PC-3 (cell line): ENCODE measurements at regions not wholly inside any gene's neighbourhood (a gene's known extent, or its start where the extent isn't known, plus 50 kb on each side); places are given as distances from the start of the nearest gene placed in this dataset.
"Not testable (repeated sequence)": the region's sequence is repeated elsewhere in the genome, so short reads cannot be mapped to it uniquely, and the experiment has no call there.

Experiments used
- ATAC-seq: fragments of 200-7000 bp; cut with Tn5 transposase; 2 replicates; pipeline ENCODE4 v1.9.1; 2020; ENCODE audit warnings: mild to moderate bottlenecking, moderate library complexity
- BruUV-seq: library from RNA; stranded (reverse); fragments of 400-500 nt; replicated peaks from 2 replicates; lab custom pipeline; 2021; lab: Mats Ljungman, UMichigan
- CTCF ChIA-PET: fragments of 300-600 bp; sonication (Branson Sonifier 250); formaldehyde crosslinking; loops from one replicate; lab custom pipeline; 2022; ENCODE audit warnings: antibody characterized with exemption; lab: Charles Lee
- POLR2A ChIA-PET: fragments of 300-600 bp; sonication (Branson Sonifier 250); formaldehyde crosslinking; loops from one replicate; lab custom pipeline; 2022; ENCODE audit warnings: antibody characterized with exemption; ENCODE audit not compliant: unreplicated experiment; lab: Charles Lee
- DNase-seq: peaks from one replicate; pipeline ENCODE4 v3.0.0-alpha.2; 2015
- H2AFZ ChIP-seq: fragments of 300-600 bp; sonication (generic); 2 replicates; pipeline ENCODE4 v1.6.0; 2016; ENCODE audit warnings: antibody characterized with exemption, low read length
- H3F3A ChIP-seq: fragments of 300-600 bp; sonication (generic); one replicate; pipeline ENCODE4 v1.6.0; 2017; ENCODE audit warnings: antibody characterized with exemption, low read length, control low read depth, mild to moderate bottlenecking; ENCODE audit not compliant: unreplicated experiment
- H3K27ac ChIP-seq: fragments of 300-600 bp; sonication (generic); 2 replicates; pipeline ENCODE4 v1.5.1; 2016; ENCODE audit warnings: mild to moderate bottlenecking, low read length
- H3K27me3 ChIP-seq: fragments of 300-600 bp; sonication (generic); 2 replicates; pipeline ENCODE4 v1.6.1; 2016; ENCODE audit warnings: low read length, mixed read lengths
- H3K36me3 ChIP-seq: fragments of 300-600 bp; sonication (generic); 2 replicates; pipeline ENCODE4 v1.6.1; 2016; ENCODE audit warnings: low read depth, mixed run types, low read length, mixed read lengths
- H3K4me1 ChIP-seq: fragments of 300-600 bp; sonication (generic); 2 replicates; pipeline ENCODE4 v1.5.1; 2016; ENCODE audit warnings: low read length; ENCODE audit not compliant: insufficient read depth
- H3K4me2 ChIP-seq: fragments of 300-600 bp; sonication (generic); 2 replicates; pipeline ENCODE4 v1.6.0; 2016; ENCODE audit warnings: low read length
- H3K4me3 ChIP-seq: fragments of 300-600 bp; sonication (generic); 2 replicates; pipeline ENCODE4 v1.5.1; 2016; ENCODE audit warnings: mild to moderate bottlenecking, low read length, mixed read lengths
- H3K79me2 ChIP-seq: fragments of 300-600 bp; sonication (generic); 2 replicates; pipeline ENCODE4 v1.6.1; 2017; ENCODE audit warnings: low read length, mixed read lengths
- H3K9ac ChIP-seq: fragments of 300-600 bp; sonication (generic); 2 replicates; pipeline ENCODE4 v1.6.0; 2016; ENCODE audit warnings: mild to moderate bottlenecking, low read length
- H3K9me2 ChIP-seq: fragments of 300-600 bp; sonication (generic); replicated peaks from 2 replicates; pipeline ENCODE4 v1.6.1; 2016; ENCODE audit warnings: mixed run types, low read length, mixed read lengths
- H3K9me3 ChIP-seq: fragments of 300-600 bp; sonication (generic); 2 replicates; pipeline ENCODE4 v1.6.1; 2016; ENCODE audit warnings: low read length, mixed read lengths
- H4K20me1 ChIP-seq: fragments of 300-600 bp; sonication (generic); 2 replicates; pipeline ENCODE4 v1.6.1; 2016; ENCODE audit warnings: low read length, mixed read lengths
- EZH2 ChIP-seq: fragments of 300-600 bp; sonication (generic); IDR thresholded peaks from one replicate; pipeline ENCODE4 v1.6.1; 2017; ENCODE audit warnings: antibody characterized with exemption, mild to moderate bottlenecking, low read length; ENCODE audit not compliant: unreplicated experiment
- EZH2phosphoT487 ChIP-seq: fragments of 300-600 bp; sonication (generic); IDR thresholded peaks from 2 replicates; pipeline ENCODE4 v1.6.1; 2018; ENCODE audit warnings: mild to moderate bottlenecking, antibody characterized with exemption, low read length, borderline replicate concordance
- intact Hi-C: fragments of 100-400 bp; cut with micrococcal nuclease; formaldehyde crosslinking; loops from 2 replicates; pipeline ENCODE4 v1.9.0; 2023
- TF ChIP-seq, protein P1 (sequence below): fragments of 300-600 bp; sonication (generic); conservative IDR thresholded peaks from 2 replicates; pipeline ENCODE4 v1.5.1; 2017; ENCODE audit warnings: antibody characterized with exemption, low read depth, mild to moderate bottlenecking, low read length

DNA sequence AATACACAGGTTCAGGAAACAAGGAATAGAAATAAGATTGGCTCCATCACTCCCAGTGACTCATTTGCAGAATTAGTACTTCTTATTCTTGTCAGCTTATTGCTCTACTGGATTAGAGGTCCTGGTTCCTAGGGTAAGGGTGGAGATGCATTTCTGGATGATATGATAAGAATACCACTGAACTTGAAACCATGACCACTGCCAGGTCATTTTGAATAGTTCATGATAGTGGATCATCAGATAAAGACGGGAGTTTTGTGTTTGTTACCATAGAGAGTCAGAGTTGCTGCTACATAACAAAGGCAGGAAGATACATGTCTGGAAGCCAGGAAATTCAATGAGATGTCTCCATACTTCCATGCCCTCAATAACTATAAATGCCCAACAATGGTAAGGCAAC, 109.2 kb upstream of the FAT1 start:
- H3K79me2 ChIP-seq, result no peaks in the 10 kb centered on the region
- H3K4me2 ChIP-seq, result no peak overlapping the region
- CTCF ChIA-PET, result no interaction called here
- H3K4me1 ChIP-seq, result no peaks in the 10 kb centered on the region
- TF ChIP-seq EZH2 (no peak), EZH2phosphoT487 (no peak)
- TF ChIP-seq, protein P1, sequence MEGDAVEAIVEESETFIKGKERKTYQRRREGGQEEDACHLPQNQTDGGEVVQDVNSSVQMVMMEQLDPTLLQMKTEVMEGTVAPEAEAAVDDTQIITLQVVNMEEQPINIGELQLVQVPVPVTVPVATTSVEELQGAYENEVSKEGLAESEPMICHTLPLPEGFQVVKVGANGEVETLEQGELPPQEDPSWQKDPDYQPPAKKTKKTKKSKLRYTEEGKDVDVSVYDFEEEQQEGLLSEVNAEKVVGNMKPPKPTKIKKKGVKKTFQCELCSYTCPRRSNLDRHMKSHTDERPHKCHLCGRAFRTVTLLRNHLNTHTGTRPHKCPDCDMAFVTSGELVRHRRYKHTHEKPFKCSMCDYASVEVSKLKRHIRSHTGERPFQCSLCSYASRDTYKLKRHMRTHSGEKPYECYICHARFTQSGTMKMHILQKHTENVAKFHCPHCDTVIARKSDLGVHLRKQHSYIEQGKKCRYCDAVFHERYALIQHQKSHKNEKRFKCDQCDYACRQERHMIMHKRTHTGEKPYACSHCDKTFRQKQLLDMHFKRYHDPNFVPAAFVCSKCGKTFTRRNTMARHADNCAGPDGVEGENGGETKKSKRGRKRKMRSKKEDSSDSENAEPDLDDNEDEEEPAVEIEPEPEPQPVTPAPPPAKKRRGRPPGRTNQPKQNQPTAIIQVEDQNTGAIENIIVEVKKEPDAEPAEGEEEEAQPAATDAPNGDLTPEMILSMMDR, result no peak
- intact Hi-C loops, result no loop called here
- H3K9me2 ChIP-seq, result no peaks in the 10 kb centered on the region
- H3K4me3 ChIP-seq, result no peak overlapping the region
- no peaks in the 10 kb centered on the region for H3K9me3 ChIP-seq
- H3F3A ChIP-seq, result no peaks in the 10 kb centered on the region
- no peak overlapping the region for H2AFZ ChIP-seq
- H3K27ac ChIP-seq, result no peak overlapping the region
- H3K36me3 ChIP-seq, result no peaks in the 10 kb centered on the region
- H4K20me1 ChIP-seq, result no peaks in the 10 kb centered on the region
- BruUV-seq, result no TSS peak
- DNase-seq (no peak), ATAC-seq (no peak)
- H3K9ac ChIP-seq, result no peak overlapping the region
- POLR2A ChIA-PET, result no interaction called here
- no peaks in the 10 kb centered on the region for H3K27me3 ChIP-seq

GRCh38 chr4:186837463-186837862, 113.8 kb upstream of the FAT1 start:
- ATAC-seq, BruUV-seq, H3K4me2 ChIP-seq, H3K36me3 ChIP-seq, H3K9me2 ChIP-seq, H3K9me3 ChIP-seq, H2AFZ ChIP-seq, intact Hi-C loops, H3K9ac ChIP-seq, H4K20me1 ChIP-seq, H3K27me3 ChIP-seq, H3K4me1 ChIP-seq, H3K79me2 ChIP-seq, H3K4me3 ChIP-seq, H3K27ac ChIP-seq, DNase-seq, H3F3A ChIP-seq, CTCF ChIA-PET, POLR2A ChIA-PET: not testable (repeated sequence)

DNA sequence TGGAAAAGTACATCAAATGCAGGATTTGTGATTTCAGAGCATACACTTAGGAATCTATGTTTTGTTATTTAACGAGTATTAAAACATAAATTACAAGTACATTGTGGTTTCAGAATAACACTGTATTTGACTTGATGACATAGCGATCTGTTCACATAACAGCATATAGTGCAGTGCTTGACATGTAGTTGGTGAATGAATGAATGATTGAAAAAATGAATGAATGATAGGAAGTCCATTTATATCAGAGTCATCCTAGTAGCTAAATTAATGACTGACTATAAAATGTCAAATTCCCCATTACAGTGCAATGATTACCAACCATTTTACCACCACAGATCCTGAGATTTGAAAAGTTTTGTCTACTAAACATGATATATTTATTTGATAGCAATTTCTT, 114.6 kb upstream of the FAT1 start:
- Histone ChIP-seq H3K9me3 (no peaks in the 10 kb centered on the region), H3K9me2 (no peaks in the 10 kb centered on the region), H2AFZ (no peak overlapping the region), H3K36me3 (no peaks in the 10 kb centered on the region), H3F3A (no peaks in the 10 kb centered on the region), H4K20me1 (no peaks in the 10 kb centered on the region), H3K4me3 (no peak overlapping the region), H3K27ac (no peak overlapping the region), H3K27me3 (no peaks in the 10 kb centered on the region), H3K9ac (no peak overlapping the region), H3K4me1 (no peaks in the 10 kb centered on the region), H3K79me2 (no peaks in the 10 kb centered on the region), H3K4me2 (no peak overlapping the region)
- TF ChIP-seq EZH2 (no peak), EZH2phosphoT487 (no peak)
- TF ChIP-seq, protein P1, result no peak
- ChIA-PET CTCF (no interaction called here), POLR2A (no interaction called here)
- BruUV-seq, result no TSS peak
- DNase-seq (no peak), ATAC-seq (no peak)
- intact Hi-C loops, result no loop called here
